H54 (cell line): ENCODE measurements at regions not wholly inside any gene's neighbourhood (a gene's known extent, or its start where the extent isn't known, plus 50 kb on each side); places are given as distances from the start of the nearest gene placed in this dataset.

Source experiments
- DNase-seq: peaks from one replicate; pipeline ENCODE4 v3.0.0; 2011; ENCODE audit warnings: low spot score, mixed read lengths; ENCODE audit not compliant: insufficient read length
- FAIRE-seq: peaks from 3 replicates; lab custom pipeline; 2011; peaks lifted over from hg19 to GRCh38; lab: Jason Lieb, UNC
- POLR2A ChIP-seq: IDR thresholded peaks from 2 replicates; pipeline ENCODE4 v1.6.1; 2011; ENCODE audit warnings: low read depth, mild to moderate bottlenecking, low read length

- no peak for TF ChIP-seq POLR2A
- FAIRE-seq (no peak), DNase-seq (no peak)
Observed at GRCh38 chrX:10811111-10811510, 190.7 kb upstream of the MID1 start.

GRCh38 chrX:10813761-10814160 lies 193.4 kb upstream of the MID1 start:
- TF ChIP-seq POLR2A, result no peak
- FAIRE-seq, result no peak
- no peak for DNase-seq

DNA sequence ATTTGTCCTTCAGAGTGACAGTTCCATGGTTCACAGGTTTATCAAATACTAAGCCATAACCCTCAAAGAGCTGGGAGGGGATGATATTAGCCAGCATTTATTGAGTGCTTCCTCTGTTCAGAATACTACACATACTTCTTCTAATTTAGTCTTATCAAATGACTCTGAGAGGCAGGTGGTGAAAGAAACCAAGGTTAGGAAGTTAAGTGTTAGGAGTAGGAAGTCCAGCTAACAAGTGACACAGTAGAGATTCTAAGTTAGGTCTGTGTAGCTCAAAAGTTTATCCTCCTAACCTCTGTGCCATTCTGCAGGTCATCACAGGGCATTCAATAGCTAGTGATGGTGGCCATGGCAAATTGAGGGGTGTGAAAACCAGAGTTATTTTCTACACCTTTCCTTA lies 198.3 kb upstream of the MID1 start:
- no peak for DNase-seq
- FAIRE-seq, result no peak
- TF ChIP-seq POLR2A, result no peak

DNA sequence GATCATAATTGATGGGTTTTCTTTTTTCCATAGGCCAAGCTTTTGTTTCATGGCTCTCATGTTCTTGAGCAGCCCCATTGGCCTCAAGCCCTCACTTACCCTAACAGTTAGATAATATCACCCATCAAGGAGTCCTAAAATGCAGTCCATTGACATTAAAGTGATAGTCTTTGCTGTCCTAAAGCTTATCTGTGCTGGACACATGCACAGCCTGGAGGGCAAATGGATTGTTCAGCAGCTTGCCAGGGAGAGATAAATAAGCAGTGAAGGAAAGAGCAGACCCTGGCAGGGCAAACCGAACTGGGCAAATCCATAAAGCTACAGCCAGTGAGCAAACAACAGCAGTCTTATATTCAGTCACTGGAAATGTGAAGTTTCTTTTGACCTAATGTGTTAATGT lies 199.6 kb upstream of the MID1 start:
- no peak for DNase-seq
- no peak for TF ChIP-seq POLR2A
- FAIRE-seq, result no peak

GRCh38 chrX:10821293-10821692 lies 200.9 kb upstream of the MID1 start:
- TF ChIP-seq POLR2A, result no peak
- FAIRE-seq (no peak), DNase-seq (no peak)

DNA sequence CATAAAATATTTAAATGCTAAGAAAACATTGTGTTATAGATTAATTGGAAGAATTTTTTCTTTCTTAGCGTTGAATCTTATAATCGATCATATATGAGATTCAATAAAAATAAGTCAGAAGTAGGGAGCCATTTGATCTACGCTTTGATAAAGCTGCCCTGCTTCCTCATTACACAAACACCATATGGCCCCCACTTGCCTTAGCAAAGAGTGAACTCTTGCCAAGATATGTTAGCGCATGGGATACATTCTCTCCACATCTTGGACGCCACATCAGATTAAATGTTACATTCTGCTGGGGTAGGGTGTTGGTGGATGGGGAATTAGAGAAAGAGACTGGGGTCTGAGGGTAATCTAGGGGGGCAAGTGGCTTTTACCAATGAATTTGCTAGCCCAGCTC lies 207.7 kb upstream of the MID1 start:
- TF ChIP-seq POLR2A, result no peak
- no peak for DNase-seq
- no peak for FAIRE-seq

- no peak for TF ChIP-seq POLR2A
- FAIRE-seq, result no peak
- DNase-seq, result no peak
Observed at GRCh38 chrX:10828640-10829039, 208.3 kb upstream of the MID1 start.

DNA sequence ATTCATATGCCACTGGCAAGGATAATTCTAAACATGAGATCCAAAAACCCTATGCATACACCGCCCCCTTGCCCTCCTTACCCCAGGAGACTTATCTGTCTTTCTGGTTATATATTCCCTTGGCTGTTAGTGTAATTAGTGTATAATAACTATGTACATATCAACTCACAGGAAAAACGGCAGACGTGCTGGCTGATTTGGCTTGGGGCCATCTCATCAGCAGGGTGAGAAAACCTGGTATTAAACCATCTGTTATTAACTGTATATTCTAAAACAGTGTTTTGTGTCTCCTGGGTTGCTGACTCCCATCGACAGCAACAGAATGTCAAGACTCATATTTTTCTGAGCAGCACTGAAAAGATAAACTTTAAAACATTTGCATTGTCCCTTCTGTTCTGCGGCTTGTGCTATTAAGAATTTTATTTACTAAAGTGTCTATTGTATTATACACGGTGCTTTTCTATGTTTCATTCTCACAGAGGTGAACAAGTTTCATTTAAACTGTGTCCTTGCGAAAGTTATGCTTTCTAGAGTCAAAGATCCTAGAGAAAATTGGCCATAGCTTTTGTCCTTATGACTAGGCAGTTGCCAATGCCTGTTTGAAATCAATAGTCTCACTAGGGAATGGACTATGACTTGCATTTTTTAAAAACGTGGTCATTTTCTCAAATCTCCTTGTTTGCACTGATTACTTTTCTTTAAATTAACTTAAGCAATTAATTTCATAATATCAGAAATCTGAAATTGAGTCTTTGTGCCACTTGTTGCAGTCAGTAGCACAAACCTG lies 211.5 kb upstream of the MID1 start:
- no peak for DNase-seq
- no peak for TF ChIP-seq POLR2A
- no peak for FAIRE-seq

- DNase-seq (no peak), FAIRE-seq (no peak)
- TF ChIP-seq POLR2A, result no peak
Observed at GRCh38 chrX:10833299-10834169, 213.1 kb upstream of the MID1 start.

- no peak for FAIRE-seq
- no peak for TF ChIP-seq POLR2A
- DNase-seq, result no peak
Observed at GRCh38 chrX:10841579-10841978, 221.2 kb upstream of the MID1 start.

DNA sequence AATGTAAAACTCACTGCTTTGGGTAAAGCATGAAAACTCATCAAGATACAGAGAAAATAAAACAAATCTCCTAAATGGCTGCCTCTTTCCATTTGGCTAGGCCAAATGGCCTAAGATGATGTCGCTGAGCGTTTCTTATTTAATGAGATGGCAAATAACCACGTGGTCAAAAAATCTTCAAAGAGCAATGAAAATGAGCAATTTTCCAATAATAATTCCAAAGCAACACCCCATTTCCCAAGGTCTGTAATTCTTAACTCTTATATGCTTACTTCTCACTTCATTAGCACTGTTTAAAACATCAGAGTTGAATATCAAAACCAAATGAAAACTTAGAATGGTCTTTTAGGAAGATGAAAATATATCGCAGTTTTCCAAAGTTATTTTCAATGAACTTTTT lies 222.3 kb upstream of the MID1 start:
- no peak for TF ChIP-seq POLR2A
- FAIRE-seq (no peak), DNase-seq (no peak)

GRCh38 chrX:10847333-10847732 lies 226.9 kb upstream of the MID1 start:
- FAIRE-seq (no peak), DNase-seq (no peak)
- no peak for TF ChIP-seq POLR2A

GRCh38 chrX:10851809-10852208 lies 231.4 kb upstream of the MID1 start:
- TF ChIP-seq POLR2A, result no peak
- DNase-seq (no peak), FAIRE-seq (no peak)

- no peak for DNase-seq
- no peak for TF ChIP-seq POLR2A
- FAIRE-seq, result no peak
Observed at GRCh38 chrX:10854594-10854993, 234.2 kb upstream of the MID1 start.

DNA sequence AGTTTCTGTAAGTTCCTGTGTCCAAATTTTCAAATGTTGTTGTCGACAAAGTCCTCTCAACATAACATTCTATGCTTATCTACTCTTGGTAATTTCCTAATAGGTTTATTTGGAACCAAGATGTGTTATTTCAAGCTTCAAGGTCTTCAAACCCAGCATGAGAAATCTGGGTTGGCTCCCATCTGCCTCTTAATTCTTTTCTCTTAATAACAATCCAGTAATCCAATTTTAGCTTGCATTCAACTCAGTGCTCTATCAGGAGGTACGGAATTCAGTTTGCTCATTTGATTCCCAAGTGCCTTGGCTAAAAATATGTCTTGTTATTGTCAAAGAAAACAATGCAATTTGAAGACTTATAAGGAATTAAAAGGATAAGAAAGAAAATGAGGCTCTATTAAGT lies 235.5 kb upstream of the MID1 start:
- TF ChIP-seq POLR2A, result no peak
- no peak for DNase-seq

GRCh38 chrX:10856797-10857196 lies 236.4 kb upstream of the MID1 start:
- TF ChIP-seq POLR2A, result no peak
- no peak for DNase-seq
- no peak for FAIRE-seq

More for the DNA sequence above, 235.5 kb upstream of the MID1 start:
- FAIRE-seq, result no peak
